ENCODE measurements at regions not wholly inside any gene's neighbourhood (a gene's known extent, or its start where the extent isn't known, plus 50 kb on each side); places are given as distances from the start of the nearest gene placed in this dataset.

- H3K4me3 ChIP-seq (ENCODE audit: low read length in 3 of 3): no peak overlapping the region
- no peaks in the 10 kb centered on the region for H3K9me3 ChIP-seq (ENCODE audit: control insufficient read depth in 2 of 3, insufficient read depth in 1 of 3, low read length in 3 of 3)
- FAIRE-seq (no peak), DNase-seq (no peak)
- H3K4me1 ChIP-seq (ENCODE audit: control insufficient read depth in 2 of 3, insufficient read depth in 2 of 3, low read depth in 1 of 3, low read length in 3 of 3): peaks cover 0 to 18% (median 15%) of the 10 kb centered on the region in 3 donors
- H3K36me3 ChIP-seq (ENCODE audit: control insufficient read depth in 2 of 3, insufficient read depth in 3 of 3, low read length in 3 of 3): no peaks in the 10 kb centered on the region
- H3K9ac ChIP-seq (ENCODE audit: low read length in 3 of 3): no peak overlapping the region
- intact Hi-C loops (cut with DNase I): no loop called here
- TF ChIP-seq CTCF (IDR thresholded peaks at IDR 0.05; ENCODE audit: borderline replicate concordance, extremely low read depth, insufficient read depth): no peak
- no peaks in the 10 kb centered on the region for H3K27me3 ChIP-seq (ENCODE audit: control insufficient read depth, insufficient read depth, low read length)
- no peak overlapping the region for H3K27ac ChIP-seq (ENCODE audit: low read depth in 2 of 2, low read length in 2 of 2)
Observed at GRCh38 chr9:110148891-110149290, 59.1 kb downstream of the C9orf152 start.

All from kidney (tissue), 13 donors.